NCI-H2171 treated with DMSO at 0.1 percent for 48 hours (cell line): ENCODE measurements at regions not wholly inside any gene's neighbourhood (a gene's known extent, or its start where the extent isn't known, plus 50 kb on each side); places are given as distances from the start of the nearest gene placed in this dataset.

ENCODE experiments used
- DNase-seq: peaks from one replicate; lab custom pipeline; 2025; lab: John Stamatoyannopoulos, UW

GRCh38 chr6:93550551-93551276 is 131.4 kb upstream of the EPHA7 start:
- peak; percentile 84 for DNase-seq

- DNase-seq: no peak
These were observed 130.5 kb upstream of the EPHA7 start for GRCh38 chr6:93549868-93550267.

- DNase-seq: no peak
These were observed 105.5 kb upstream of the EPHA7 start for GRCh38 chr6:93524671-93525451.

- DNase-seq: no peak
These were observed 104.0 kb upstream of the EPHA7 start for GRCh38 chr6:93523365-93523764.

GRCh38 chr6:93516441-93516840 is 97.1 kb upstream of the EPHA7 start:
- no peak for DNase-seq

- no peak for DNase-seq
These were observed 96.4 kb upstream of the EPHA7 start for GRCh38 chr6:93515736-93516135.

GRCh38 chr6:93498713-93499112 is 79.4 kb upstream of the EPHA7 start:
- DNase-seq: no peak

GRCh38 chr6:93496548-93496947 is 77.2 kb upstream of the EPHA7 start:
- no peak for DNase-seq

- no peak for DNase-seq
These were observed 74.7 kb upstream of the EPHA7 start for GRCh38 chr6:93494057-93494456.

GRCh38 chr6:93474733-93475179 is 55.4 kb upstream of the EPHA7 start:
- no peak for DNase-seq

- peak; percentile 6 for DNase-seq
These were observed 51.9 kb upstream of the EPHA7 start for GRCh38 chr6:93471281-93471680.
